HepG2 (cell line): ENCODE measurements at regions not wholly inside any gene's neighbourhood (a gene's known extent, or its start where the extent isn't known, plus 50 kb on each side); places are given as distances from the start of the nearest gene placed in this dataset.

Experiments used
- CBX2 ChIP-seq, 2 experiments: fragments of 200-600 bp in 1 of 2; sonication (generic); formaldehyde crosslinking in 1 of 2; IDR thresholded peaks; 2 replicates each; pipeline versions ENCODE4 v1.7.0 to v1.8.1; 2018 to 2022; ENCODE audit warnings: low read depth in 2 of 2, low read length in 1 of 2, mild to moderate bottlenecking in 1 of 2, missing genetic modification reagents in 1 of 2
- MIER2 ChIP-seq: IDR thresholded peaks from 2 replicates; pipeline ENCODE4 v1.6.1; 2016; ENCODE audit warnings: missing biosample characterization, missing genetic modification reagents
- RARG ChIP-seq: sonication (generic); formaldehyde crosslinking; IDR thresholded peaks from 2 replicates; pipeline ENCODE4 v1.4.0; 2020; ENCODE audit warnings: low read depth, mild to moderate bottlenecking, missing genetic modification reagents
- SIX1 ChIP-seq: sonication (generic); formaldehyde crosslinking; IDR thresholded peaks from 2 replicates; pipeline ENCODE4 v1.4.0; 2020; ENCODE audit warnings: missing genetic modification reagents, borderline replicate concordance
- YEATS4 ChIP-seq: sonication (generic); formaldehyde crosslinking; IDR thresholded peaks from 2 replicates; pipeline ENCODE4 v1.4.0; 2020; ENCODE audit warnings: missing genetic modification reagents, borderline replicate concordance
- ZNF160 ChIP-seq: sonication (generic); formaldehyde crosslinking; IDR thresholded peaks from 2 replicates; pipeline ENCODE4 v1.8.0; 2022; ENCODE audit warnings: mild to moderate bottlenecking, inconsistent platforms, missing genetic modification reagents
- ZNF260 ChIP-seq: sonication (generic); formaldehyde crosslinking; IDR thresholded peaks from 2 replicates; pipeline ENCODE4 v1.4.0; 2020; ENCODE audit warnings: missing genetic modification reagents, low read depth, mild to moderate bottlenecking, borderline replicate concordance
- ZNF354B ChIP-seq: sonication (generic); formaldehyde crosslinking; IDR thresholded peaks from 2 replicates; pipeline ENCODE4 v1.8.0; 2022; ENCODE audit warnings: mild to moderate bottlenecking, missing genetic modification reagents
- ZNF441 ChIP-seq: sonication (generic); formaldehyde crosslinking; IDR thresholded peaks from 2 replicates; pipeline ENCODE4 v1.7.0; 2021; ENCODE audit warnings: missing genetic modification reagents, borderline replicate concordance
- ZNF607 ChIP-seq: sonication (generic); formaldehyde crosslinking; IDR thresholded peaks from 2 replicates; pipeline ENCODE4 v1.5.1; 2020; ENCODE audit warnings: missing genetic modification reagents, mild to moderate bottlenecking, borderline replicate concordance
- ZNF781 ChIP-seq: sonication (generic); formaldehyde crosslinking; IDR thresholded peaks from 2 replicates; pipeline ENCODE4 v1.5.1; 2020; ENCODE audit warnings: borderline replicate concordance, mild to moderate bottlenecking, missing genetic modification reagents; ENCODE audit errors: not compliant biosample characterization
- TF ChIP-seq, protein P1 (sequence below): sonication (generic); formaldehyde crosslinking; IDR thresholded peaks from 2 replicates; pipeline ENCODE4 v1.9.0; 2022; ENCODE audit warnings: missing genetic modification reagents, mild to moderate bottlenecking, borderline replicate concordance
- TF ChIP-seq, protein P2 (sequence below): sonication (generic); formaldehyde crosslinking; IDR thresholded peaks from 2 replicates; pipeline ENCODE4 v1.8.0; 2022; ENCODE audit warnings: mild to moderate bottlenecking, missing genetic modification reagents; ENCODE audit not compliant: insufficient replicate concordance
- TF ChIP-seq, protein P3 (sequence below): sonication (generic); formaldehyde crosslinking; IDR thresholded peaks from 2 replicates; pipeline ENCODE4 v1.4.0; 2020; ENCODE audit warnings: missing genetic modification reagents
- TF ChIP-seq, protein P4 (sequence below): sonication (generic); formaldehyde crosslinking; IDR thresholded peaks from 2 replicates; pipeline ENCODE4 v1.5.1; 2020; ENCODE audit warnings: mild to moderate bottlenecking, missing genetic modification reagents, borderline replicate concordance
- TF ChIP-seq, protein P5 (sequence below): sonication (generic); formaldehyde crosslinking; IDR thresholded peaks from 2 replicates; pipeline ENCODE4 v1.5.0; 2020; ENCODE audit warnings: mild to moderate bottlenecking, missing genetic modification reagents, borderline replicate concordance

DNA sequence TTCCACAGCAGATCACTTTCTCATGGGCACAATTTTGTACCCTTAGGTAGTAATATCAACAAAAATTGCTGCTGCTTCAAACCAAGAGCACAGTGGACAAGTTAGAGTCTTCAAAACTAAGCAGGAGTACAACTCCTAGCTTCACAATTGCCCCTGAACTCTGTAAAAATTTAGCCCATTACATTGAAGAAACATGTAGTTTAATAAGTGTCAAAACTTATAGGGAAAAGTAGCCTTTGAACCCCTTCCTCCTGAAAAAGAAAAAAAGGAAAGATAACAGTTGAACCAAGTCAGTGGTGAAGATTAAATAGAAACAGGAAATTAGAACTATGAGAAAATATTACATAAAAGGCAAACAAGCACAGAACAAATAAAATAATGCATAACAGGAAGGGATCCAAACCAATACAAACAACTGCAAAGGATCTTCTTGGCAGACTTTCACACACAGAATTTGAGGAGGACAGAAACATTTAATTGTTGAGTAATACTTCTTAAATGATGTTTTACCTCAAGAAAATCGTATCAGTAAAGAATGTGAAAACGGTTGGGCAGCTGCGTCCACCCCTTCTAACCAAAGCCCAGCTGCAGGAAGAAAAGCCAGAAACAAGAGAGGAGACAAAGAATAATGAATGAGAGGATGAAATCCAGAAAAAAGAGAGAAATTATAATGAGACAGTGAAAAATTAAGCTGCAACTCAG, 636.0 kb downstream of the NR2F1-AS1 start (continued):
- TF ChIP-seq, protein P1, sequence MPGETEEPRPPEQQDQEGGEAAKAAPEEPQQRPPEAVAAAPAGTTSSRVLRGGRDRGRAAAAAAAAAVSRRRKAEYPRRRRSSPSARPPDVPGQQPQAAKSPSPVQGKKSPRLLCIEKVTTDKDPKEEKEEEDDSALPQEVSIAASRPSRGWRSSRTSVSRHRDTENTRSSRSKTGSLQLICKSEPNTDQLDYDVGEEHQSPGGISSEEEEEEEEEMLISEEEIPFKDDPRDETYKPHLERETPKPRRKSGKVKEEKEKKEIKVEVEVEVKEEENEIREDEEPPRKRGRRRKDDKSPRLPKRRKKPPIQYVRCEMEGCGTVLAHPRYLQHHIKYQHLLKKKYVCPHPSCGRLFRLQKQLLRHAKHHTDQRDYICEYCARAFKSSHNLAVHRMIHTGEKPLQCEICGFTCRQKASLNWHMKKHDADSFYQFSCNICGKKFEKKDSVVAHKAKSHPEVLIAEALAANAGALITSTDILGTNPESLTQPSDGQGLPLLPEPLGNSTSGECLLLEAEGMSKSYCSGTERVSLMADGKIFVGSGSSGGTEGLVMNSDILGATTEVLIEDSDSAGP (CRISPR knock-in tag) = no peak
- TF ChIP-seq ZNF441 (CRISPR knock-in tag) = no peak
- no peak for TF ChIP-seq ZNF160 (CRISPR knock-in tag)
- TF ChIP-seq ZNF607 (CRISPR knock-in tag) = no peak
- TF ChIP-seq MIER2 = no peak
- TF ChIP-seq RARG (CRISPR knock-in tag) = no peak
- TF ChIP-seq, protein P2, sequence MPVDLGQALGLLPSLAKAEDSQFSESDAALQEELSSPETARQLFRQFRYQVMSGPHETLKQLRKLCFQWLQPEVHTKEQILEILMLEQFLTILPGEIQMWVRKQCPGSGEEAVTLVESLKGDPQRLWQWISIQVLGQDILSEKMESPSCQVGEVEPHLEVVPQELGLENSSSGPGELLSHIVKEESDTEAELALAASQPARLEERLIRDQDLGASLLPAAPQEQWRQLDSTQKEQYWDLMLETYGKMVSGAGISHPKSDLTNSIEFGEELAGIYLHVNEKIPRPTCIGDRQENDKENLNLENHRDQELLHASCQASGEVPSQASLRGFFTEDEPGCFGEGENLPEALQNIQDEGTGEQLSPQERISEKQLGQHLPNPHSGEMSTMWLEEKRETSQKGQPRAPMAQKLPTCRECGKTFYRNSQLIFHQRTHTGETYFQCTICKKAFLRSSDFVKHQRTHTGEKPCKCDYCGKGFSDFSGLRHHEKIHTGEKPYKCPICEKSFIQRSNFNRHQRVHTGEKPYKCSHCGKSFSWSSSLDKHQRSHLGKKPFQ (CRISPR knock-in tag) = no peak
- no peak for TF ChIP-seq ZNF260 (CRISPR knock-in tag)
- peak; percentile 84; the same call in 1 of the 2 replicates for TF ChIP-seq SIX1 (CRISPR knock-in tag)
- TF ChIP-seq, protein P3, sequence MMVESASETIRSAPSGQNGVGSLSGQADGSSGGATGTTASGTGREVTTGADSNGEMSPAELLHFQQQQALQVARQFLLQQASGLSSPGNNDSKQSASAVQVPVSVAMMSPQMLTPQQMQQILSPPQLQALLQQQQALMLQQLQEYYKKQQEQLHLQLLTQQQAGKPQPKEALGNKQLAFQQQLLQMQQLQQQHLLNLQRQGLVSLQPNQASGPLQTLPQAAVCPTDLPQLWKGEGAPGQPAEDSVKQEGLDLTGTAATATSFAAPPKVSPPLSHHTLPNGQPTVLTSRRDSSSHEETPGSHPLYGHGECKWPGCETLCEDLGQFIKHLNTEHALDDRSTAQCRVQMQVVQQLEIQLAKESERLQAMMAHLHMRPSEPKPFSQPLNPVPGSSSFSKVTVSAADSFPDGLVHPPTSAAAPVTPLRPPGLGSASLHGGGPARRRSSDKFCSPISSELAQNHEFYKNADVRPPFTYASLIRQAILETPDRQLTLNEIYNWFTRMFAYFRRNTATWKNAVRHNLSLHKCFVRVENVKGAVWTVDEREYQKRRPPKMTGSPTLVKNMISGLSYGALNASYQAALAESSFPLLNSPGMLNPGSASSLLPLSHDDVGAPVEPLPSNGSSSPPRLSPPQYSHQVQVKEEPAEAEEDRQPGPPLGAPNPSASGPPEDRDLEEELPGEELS (CRISPR knock-in tag) = peak; percentile 95
- peak; percentile 41; the same call in 1 of the 2 replicates for TF ChIP-seq YEATS4
- no peak for TF ChIP-seq ZNF354B (CRISPR knock-in tag)
- TF ChIP-seq ZNF781 (CRISPR knock-in tag) = no peak
- TF ChIP-seq, protein P4, sequence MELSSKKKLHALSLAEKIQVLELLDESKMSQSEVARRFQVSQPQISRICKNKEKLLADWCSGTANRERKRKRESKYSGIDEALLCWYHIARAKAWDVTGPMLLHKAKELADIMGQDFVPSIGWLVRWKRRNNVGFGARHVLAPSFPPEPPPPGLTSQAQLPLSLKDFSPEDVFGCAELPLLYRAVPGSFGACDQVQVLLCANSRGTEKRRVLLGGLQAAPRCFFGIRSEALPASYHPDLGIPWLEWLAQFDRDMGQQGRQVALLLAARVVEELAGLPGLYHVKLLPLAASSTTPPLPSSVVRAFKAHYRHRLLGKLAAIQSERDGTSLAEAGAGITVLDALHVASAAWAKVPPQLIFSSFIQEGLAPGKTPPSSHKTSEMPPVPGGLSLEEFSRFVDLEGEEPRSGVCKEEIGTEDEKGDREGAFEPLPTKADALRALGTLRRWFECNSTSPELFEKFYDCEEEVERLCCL (CRISPR knock-in tag) = no peak
- TF ChIP-seq, protein P5, sequence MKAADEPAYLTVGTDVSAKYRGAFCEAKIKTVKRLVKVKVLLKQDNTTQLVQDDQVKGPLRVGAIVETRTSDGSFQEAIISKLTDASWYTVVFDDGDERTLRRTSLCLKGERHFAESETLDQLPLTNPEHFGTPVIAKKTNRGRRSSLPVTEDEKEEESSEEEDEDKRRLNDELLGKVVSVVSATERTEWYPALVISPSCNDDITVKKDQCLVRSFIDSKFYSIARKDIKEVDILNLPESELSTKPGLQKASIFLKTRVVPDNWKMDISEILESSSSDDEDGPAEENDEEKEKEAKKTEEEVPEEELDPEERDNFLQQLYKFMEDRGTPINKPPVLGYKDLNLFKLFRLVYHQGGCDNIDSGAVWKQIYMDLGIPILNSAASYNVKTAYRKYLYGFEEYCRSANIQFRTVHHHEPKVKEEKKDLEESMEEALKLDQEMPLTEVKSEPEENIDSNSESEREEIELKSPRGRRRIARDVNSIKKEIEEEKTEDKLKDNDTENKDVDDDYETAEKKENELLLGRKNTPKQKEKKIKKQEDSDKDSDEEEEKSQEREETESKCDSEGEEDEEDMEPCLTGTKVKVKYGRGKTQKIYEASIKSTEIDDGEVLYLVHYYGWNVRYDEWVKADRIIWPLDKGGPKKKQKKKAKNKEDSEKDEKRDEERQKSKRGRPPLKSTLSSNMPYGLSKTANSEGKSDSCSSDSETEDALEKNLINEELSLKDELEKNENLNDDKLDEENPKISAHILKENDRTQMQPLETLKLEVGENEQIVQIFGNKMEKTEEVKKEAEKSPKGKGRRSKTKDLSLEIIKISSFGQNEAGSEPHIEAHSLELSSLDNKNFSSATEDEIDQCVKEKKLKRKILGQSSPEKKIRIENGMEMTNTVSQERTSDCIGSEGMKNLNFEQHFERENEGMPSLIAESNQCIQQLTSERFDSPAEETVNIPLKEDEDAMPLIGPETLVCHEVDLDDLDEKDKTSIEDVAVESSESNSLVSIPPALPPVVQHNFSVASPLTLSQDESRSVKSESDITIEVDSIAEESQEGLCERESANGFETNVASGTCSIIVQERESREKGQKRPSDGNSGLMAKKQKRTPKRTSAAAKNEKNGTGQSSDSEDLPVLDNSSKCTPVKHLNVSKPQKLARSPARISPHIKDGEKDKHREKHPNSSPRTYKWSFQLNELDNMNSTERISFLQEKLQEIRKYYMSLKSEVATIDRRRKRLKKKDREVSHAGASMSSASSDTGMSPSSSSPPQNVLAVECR (CRISPR knock-in tag) = no peak
- no peak for TF ChIP-seq CBX2 (IDR thresholded peaks at IDR 0.05; ENCODE audit: low read depth, low read length)
- no peak for TF ChIP-seq CBX2 (CRISPR knock-in tag; IDR thresholded peaks at IDR 0.05; ENCODE audit: low read depth)
